Central memory CD8-positive, alpha-beta T cell (primary cell): ENCODE measurements at regions not wholly inside any gene's neighbourhood (a gene's known extent, or its start where the extent isn't known, plus 50 kb on each side); places are given as distances from the start of the nearest gene placed in this dataset.

Experiments
- ATAC-seq: fragments of 150-1000 bp; cut with Tn5 transposase; replicated peaks from 2 replicates; pipeline ENCODE4 v1.10.0; 2022; ENCODE audit warnings: mild to moderate bottlenecking, moderate FRiP score, moderate number of reproducible peaks; ENCODE audit not compliant: poor library complexity, severe bottlenecking; ENCODE audit errors: extremely low read depth
- DNase-seq, 2 donors: peaks; one replicate each; pipeline ENCODE4 v3.0.0; 2021; ENCODE audit warnings: low spot score in 2 of 2
- H3K27ac Mint-ChIP-seq: one replicate; pipeline ENCODE4 v1.8.0; 2022; ENCODE audit warnings: low read depth, mild to moderate bottlenecking, moderate library complexity, mixed read lengths
- H3K27me3 Mint-ChIP-seq: one replicate; pipeline ENCODE4 v1.8.0; 2022; ENCODE audit warnings: mixed read lengths
- H3K36me3 Mint-ChIP-seq: one replicate; pipeline ENCODE4 v1.8.0; 2022; ENCODE audit warnings: mild to moderate bottlenecking, moderate library complexity, mixed read lengths; ENCODE audit not compliant: insufficient read depth
- H3K4me1 Mint-ChIP-seq: one replicate; pipeline ENCODE4 v1.8.0; 2022; ENCODE audit warnings: mixed read lengths
- H3K4me3 Mint-ChIP-seq: one replicate; pipeline ENCODE4 v1.8.0; 2022; ENCODE audit warnings: mild to moderate bottlenecking, moderate library complexity, mixed read lengths
- H3K9me3 Mint-ChIP-seq: one replicate; pipeline ENCODE4 v1.8.0; 2022; ENCODE audit warnings: mixed read lengths

DNA sequence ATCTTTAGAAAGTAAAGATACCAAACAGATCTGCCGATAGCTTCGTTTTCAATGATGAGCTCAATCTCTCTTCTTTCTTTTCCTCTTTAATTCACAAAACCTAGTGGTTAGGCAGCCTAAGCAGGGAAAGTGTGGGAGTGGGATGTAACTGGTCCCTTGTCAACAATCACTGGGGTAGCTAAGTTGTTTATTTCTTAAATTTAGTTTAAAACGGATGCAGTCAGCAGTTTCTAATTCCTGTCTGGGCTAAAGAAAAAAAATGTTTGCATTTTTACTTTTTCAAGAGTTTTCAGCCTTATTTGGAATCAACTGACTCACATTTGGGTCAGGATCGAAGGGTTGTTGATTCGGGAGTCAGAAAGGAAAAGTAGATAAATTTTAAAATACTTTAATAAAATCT lies 137.7 kb upstream of the TACR1 start:
- ATAC-seq (no peak), DNase-seq (no peak)
- no peaks in the 10 kb centered on the region for H3K4me1 Mint-ChIP-seq
- no peaks in the 10 kb centered on the region for H3K36me3 Mint-ChIP-seq
- no peak overlapping the region for H3K27ac Mint-ChIP-seq
- no peaks in the 10 kb centered on the region for H3K9me3 Mint-ChIP-seq
- no peaks in the 10 kb centered on the region for H3K27me3 Mint-ChIP-seq
- H3K4me3 Mint-ChIP-seq: no peak overlapping the region

DNA sequence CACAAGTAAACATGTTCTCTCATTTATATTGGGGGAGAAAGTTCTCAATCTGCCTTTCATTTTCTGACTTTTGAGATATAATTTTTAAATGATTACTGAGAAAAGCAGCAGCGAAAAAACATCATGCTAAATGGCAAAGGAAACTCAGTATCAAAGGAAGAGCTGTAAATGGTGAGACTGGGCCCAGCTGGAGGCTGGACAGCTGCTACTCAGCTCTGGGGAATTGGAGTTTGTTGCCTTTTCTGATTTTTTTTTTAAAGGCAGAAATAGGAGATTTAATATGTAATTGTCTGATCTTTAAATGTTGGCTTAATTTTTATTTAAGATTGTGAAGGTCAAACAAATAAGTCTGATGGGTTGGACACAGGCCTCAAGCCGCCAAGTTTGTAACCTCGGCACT lies 137.1 kb upstream of the TACR1 start:
- Mint-ChIP-seq H3K27ac (no peak overlapping the region), H3K27me3 (no peaks in the 10 kb centered on the region), H3K36me3 (no peaks in the 10 kb centered on the region), H3K4me3 (no peak overlapping the region), H3K9me3 (no peaks in the 10 kb centered on the region), H3K4me1 (no peaks in the 10 kb centered on the region)
- DNase-seq (no peak), ATAC-seq (no peak)

DNA sequence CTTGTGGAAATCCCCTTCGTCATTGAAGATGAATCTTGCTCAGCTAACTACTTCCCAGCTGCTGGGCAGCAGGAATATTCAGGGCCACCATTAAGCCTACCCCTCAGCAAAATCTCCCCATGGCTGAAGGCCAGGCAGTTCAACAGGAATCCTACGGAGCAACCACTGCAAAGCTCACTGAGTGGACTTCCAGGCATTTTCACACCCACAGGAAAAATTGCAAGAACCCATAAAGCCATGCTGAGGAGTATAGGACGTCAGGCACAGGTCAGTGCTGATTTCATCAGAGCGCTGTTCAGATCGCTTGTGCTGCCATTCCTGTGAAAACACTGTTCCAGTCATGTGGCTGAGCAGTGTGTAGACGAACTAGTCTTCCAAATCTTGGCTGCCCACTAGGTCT lies 134.8 kb upstream of the TACR1 start:
- no peak for ATAC-seq
- Mint-ChIP-seq H3K27me3 (no peaks in the 10 kb centered on the region), H3K4me1 (no peaks in the 10 kb centered on the region), H3K4me3 (no peak overlapping the region), H3K9me3 (no peaks in the 10 kb centered on the region), H3K27ac (no peak overlapping the region), H3K36me3 (no peaks in the 10 kb centered on the region)
- DNase-seq: no peak

DNA sequence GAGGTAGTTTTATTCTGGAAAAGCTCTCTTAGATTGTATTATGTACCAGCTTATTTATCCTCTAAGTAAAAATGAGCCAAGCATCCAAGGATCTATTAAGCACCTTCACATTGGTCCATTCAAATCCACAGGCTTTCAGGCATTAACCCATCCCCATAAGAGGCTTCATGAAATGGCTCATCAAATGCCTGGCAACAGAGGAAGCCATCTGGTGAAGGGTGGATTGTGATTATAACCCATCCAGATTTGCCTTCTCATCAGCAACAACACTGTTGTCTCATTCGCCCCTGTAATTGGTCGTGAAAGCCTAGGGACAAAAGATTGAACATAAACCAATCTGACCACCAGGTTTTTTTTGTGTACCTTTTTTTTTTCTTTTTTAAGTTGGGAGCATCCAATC lies 134.3 kb upstream of the TACR1 start:
- no peaks in the 10 kb centered on the region for H3K36me3 Mint-ChIP-seq
- no peaks in the 10 kb centered on the region for H3K9me3 Mint-ChIP-seq
- H3K27ac Mint-ChIP-seq: no peak overlapping the region
- no peak for ATAC-seq
- no peaks in the 10 kb centered on the region for H3K27me3 Mint-ChIP-seq
- H3K4me3 Mint-ChIP-seq: no peak overlapping the region
- DNase-seq: no peak
- H3K4me1 Mint-ChIP-seq: no peaks in the 10 kb centered on the region

DNA sequence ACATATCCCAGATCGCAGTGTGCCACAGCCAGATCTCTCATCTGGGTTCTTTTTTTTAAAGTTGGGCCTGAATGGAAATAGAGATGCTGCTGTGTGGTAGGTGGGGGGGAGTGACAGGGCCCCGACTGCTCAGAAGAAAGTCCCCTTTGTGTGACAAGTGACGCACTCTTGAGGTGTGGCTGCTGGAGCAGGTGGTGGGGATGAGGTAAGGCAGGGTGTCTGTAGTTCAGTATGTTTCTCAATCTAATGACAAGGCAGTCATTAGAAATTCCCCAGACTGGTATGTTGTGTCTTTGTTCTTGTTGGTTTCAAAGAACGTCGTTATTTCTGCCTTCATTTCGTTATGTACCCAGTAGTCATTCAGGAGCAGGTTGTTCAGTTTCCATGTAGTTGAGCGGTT lies 128.8 kb upstream of the TACR1 start:
- H3K4me1 Mint-ChIP-seq: no peaks in the 10 kb centered on the region
- peaks cover 8% of the 10 kb centered on the region for H3K27me3 Mint-ChIP-seq
- H3K4me3 Mint-ChIP-seq: no peak overlapping the region
- ATAC-seq (no peak), DNase-seq (no peak)
- H3K27ac Mint-ChIP-seq: no peak overlapping the region
- no peaks in the 10 kb centered on the region for H3K9me3 Mint-ChIP-seq
- no peaks in the 10 kb centered on the region for H3K36me3 Mint-ChIP-seq

DNA sequence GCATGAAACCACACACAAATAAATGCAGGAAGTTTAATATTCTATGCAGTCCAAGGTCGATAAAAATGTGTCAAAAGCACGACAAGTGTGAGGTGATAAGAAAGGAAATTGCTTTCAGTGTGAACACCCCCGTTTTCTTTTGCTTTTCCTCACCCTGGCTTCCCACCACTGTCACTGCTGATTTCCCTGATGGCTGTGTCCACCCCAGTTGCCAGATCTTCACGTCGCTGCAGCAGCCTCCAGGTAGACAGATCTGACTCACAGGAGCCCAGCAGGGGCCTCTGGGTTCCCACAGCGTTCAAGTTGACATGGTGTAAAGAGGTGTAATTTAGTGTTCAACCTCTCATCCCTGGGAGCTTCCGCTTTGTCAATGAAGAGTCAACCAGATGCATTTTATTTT lies 128.0 kb upstream of the TACR1 start:
- DNase-seq: no peak
- H3K27ac Mint-ChIP-seq: no peak overlapping the region

DNA sequence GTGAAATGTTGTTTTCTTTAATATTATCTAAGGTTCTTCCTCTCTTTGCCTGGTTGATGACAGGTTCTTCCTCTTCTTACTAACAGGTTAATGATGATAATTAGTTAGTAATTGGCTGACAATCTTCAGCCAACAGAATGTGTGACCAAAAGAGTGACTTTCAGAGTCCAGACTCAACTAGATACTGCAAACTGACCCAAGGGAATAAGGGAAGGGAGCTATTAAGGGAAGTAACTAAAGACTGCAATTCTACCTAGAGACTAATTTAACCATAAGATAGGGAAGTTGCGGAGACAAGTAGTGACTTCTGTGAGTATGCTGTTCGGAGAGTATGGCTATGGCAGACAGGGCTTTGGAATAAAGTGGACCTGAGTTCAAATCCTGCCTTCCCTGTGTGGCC lies 127.3 kb upstream of the TACR1 start:
- ATAC-seq: no peak
- no peaks in the 10 kb centered on the region for H3K4me1 Mint-ChIP-seq
- no peak for DNase-seq
- no peak overlapping the region for H3K4me3 Mint-ChIP-seq
- H3K27me3 Mint-ChIP-seq: peaks cover 8% of the 10 kb centered on the region
- H3K9me3 Mint-ChIP-seq: no peaks in the 10 kb centered on the region
- H3K36me3 Mint-ChIP-seq: no peaks in the 10 kb centered on the region
- no peak overlapping the region for H3K27ac Mint-ChIP-seq

More for the DNA sequence above, 128.0 kb upstream of the TACR1 start:
- Mint-ChIP-seq H3K9me3 (no peaks in the 10 kb centered on the region), H3K4me1 (no peaks in the 10 kb centered on the region), H3K36me3 (no peaks in the 10 kb centered on the region), H3K27me3 (peaks cover 8% of the 10 kb centered on the region), H3K4me3 (no peak overlapping the region)
- ATAC-seq: no peak

DNA sequence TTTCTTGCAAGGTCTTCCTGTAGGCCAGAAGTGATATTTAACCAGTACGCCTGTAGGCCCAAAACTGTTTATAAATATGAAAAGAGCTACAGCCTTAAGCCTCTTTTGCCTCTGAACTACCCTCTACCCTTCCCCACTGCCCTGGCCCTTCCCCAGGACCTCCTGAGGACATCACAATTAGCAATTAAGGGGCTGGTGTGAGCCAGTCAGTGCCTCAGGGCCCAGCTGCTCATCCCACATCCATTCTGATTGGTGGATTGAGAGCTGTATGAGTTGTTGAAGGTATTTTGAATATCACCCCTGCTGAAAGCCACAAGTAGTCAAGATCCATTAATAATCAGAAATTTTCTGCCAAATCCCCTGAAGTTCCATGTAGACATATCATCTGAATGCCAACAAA lies 126.3 kb upstream of the TACR1 start:
- ATAC-seq (no peak), DNase-seq (no peak)
- no peaks in the 10 kb centered on the region for H3K9me3 Mint-ChIP-seq
- H3K27ac Mint-ChIP-seq: no peak overlapping the region
- H3K36me3 Mint-ChIP-seq: no peaks in the 10 kb centered on the region
- H3K27me3 Mint-ChIP-seq: peaks cover 8% of the 10 kb centered on the region
- H3K4me1 Mint-ChIP-seq: no peaks in the 10 kb centered on the region
- no peak overlapping the region for H3K4me3 Mint-ChIP-seq

DNA sequence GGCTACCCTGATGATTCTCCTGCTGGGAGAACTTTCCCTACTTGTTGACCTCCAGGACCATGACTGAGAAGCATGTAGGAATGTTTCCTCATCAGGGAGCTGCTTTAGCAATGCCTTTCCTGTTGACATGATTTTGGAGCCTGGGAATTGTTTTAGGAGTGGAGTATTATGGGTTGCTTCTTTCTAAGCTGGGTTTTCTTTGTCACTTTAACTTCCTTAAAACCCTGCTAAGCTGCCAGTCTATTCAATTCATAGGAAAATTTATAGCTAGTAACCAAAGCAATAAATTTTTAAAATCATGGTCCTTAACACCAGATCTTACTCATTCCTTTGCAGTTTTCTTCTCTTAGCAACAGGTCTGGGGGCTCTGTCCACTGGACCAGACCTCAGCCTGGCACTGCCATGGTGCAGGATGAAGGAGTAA lies 125.6 kb upstream of the TACR1 start:
- no peaks in the 10 kb centered on the region for H3K36me3 Mint-ChIP-seq
- no peak for ATAC-seq
- H3K27ac Mint-ChIP-seq: no peak overlapping the region
- no peaks in the 10 kb centered on the region for H3K9me3 Mint-ChIP-seq
- H3K4me1 Mint-ChIP-seq: no peaks in the 10 kb centered on the region
- DNase-seq: no peak
- no peak overlapping the region for H3K4me3 Mint-ChIP-seq
- peaks cover 8% of the 10 kb centered on the region for H3K27me3 Mint-ChIP-seq

DNA sequence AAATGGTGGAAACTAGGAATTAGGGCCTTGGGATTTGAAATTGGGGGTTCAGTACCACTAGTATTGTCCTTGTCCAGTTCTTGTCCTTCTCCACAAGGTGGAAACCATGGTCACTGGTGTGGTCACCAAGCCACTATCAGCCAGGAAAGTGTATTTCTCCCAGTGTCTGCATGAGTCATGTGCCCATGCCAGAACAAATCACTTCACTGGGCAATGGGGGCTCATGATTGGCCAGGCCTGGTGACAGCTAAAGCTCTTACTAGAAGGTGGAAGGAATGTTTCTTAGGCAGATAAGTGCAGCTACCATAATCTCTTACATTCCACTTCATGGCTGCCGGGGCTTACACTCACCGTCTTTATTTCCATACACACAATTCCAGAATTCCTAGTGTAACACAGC lies 124.8 kb upstream of the TACR1 start:
- H3K4me3 Mint-ChIP-seq: no peak overlapping the region
- no peaks in the 10 kb centered on the region for H3K9me3 Mint-ChIP-seq
- no peaks in the 10 kb centered on the region for H3K4me1 Mint-ChIP-seq
- peaks cover 8% of the 10 kb centered on the region for H3K27me3 Mint-ChIP-seq
- no peak for DNase-seq
- no peaks in the 10 kb centered on the region for H3K36me3 Mint-ChIP-seq
- no peak overlapping the region for H3K27ac Mint-ChIP-seq
- ATAC-seq: no peak

DNA sequence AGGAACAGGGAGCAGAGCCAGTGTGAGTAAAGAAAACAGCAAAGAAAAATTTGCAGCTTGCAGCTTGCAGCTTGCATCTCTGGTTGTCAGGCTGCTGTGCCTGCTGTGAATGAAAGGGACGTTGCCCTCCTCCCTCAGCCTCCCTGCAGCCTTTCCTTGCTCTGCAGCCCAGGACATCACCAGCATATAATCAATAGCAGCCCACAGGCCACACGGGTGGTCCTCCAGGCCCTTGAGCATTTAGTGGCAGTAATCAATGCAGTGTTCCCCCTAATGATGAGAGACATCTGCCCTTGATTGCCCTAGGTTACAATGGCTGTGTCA lies 122.2 kb upstream of the TACR1 start:
- DNase-seq: no peak
- no peaks in the 10 kb centered on the region for H3K9me3 Mint-ChIP-seq
- H3K4me3 Mint-ChIP-seq: no peak overlapping the region
- no peak overlapping the region for H3K27ac Mint-ChIP-seq
- H3K36me3 Mint-ChIP-seq: no peaks in the 10 kb centered on the region
- no peaks in the 10 kb centered on the region for H3K27me3 Mint-ChIP-seq
- H3K4me1 Mint-ChIP-seq: no peaks in the 10 kb centered on the region
- ATAC-seq: no peak

DNA sequence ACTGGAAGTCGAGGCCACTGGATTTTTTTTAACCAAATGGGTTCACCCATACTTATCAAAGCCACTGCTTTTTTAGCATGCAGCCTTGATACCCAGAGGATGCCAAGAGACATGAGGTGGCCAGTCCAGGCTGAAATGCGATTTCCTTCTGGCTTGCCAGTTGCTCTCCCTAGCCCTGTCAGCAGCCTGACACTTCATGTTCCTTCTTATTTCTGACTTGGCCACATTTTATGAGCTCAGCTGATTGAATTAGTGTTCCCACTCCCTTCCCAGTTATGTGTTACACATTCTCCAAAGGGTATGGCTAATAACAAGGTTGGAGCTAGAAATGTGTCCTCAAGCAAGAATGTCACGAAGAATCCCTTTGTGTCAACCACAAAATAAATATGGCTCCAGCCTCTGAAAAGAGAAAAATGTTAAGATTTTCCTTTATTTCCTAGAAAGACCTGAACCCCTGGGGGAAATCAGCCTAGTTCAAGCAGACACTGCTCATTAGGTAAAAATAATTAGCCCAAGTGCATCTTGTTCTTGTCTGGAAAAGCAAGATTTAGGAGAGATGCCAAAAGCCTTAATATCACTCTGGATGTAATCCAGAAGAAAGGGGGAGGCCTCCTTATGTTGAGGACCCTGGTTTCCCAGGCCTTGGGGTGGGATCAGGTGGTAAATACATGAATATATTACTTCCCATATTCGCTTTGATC lies 121.7 kb upstream of the TACR1 start:
- no peak overlapping the region for H3K4me3 Mint-ChIP-seq
- ATAC-seq (no peak), DNase-seq (no peak)
- H3K27ac Mint-ChIP-seq: no peak overlapping the region
- H3K4me1 Mint-ChIP-seq: no peaks in the 10 kb centered on the region
- H3K27me3 Mint-ChIP-seq: no peaks in the 10 kb centered on the region
- H3K36me3 Mint-ChIP-seq: no peaks in the 10 kb centered on the region
- no peaks in the 10 kb centered on the region for H3K9me3 Mint-ChIP-seq

DNA sequence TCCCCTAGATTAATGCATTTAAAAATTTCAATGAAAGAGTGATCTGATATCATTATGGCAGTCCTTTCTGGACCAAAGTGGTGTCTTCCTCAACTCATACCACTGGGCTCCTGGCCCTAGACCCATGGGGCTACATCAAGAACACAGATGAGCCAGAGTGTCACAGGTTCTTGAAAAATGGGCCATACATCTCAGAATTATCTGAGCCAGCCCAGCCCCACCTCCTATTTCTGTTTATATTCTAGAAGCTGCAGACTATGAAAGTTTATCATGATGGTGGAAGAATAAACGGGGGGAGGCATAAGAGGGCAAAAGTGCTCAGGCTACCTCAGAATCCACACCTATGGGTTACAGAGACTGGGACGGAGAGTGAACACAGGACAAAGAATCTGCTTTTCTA lies 120.6 kb upstream of the TACR1 start:
- H3K36me3 Mint-ChIP-seq: no peaks in the 10 kb centered on the region
- no peak overlapping the region for H3K27ac Mint-ChIP-seq
- H3K9me3 Mint-ChIP-seq: no peaks in the 10 kb centered on the region
- no peak for ATAC-seq
- DNase-seq: no peak
- no peaks in the 10 kb centered on the region for H3K27me3 Mint-ChIP-seq
- no peaks in the 10 kb centered on the region for H3K4me1 Mint-ChIP-seq
- H3K4me3 Mint-ChIP-seq: no peak overlapping the region

DNA sequence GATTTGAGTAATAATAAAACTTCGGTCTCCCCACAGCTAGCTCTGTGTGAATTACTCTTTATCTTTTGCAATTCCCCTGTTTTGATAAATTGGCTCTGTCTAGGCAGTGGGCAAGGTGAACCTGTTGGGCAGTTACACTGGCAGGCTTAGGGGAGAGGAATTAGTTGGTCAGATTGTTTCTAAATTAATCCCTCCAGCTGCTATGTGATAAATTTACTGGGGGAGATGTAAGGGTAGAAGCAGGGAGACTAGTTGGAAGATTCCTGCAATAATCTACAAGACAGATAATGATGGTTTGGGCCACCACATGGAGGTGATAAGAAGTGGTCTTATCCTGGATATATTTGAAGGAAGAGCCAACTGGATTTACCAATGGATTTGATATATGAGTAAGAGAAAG lies 118.5 kb upstream of the TACR1 start:
- no peak overlapping the region for H3K4me3 Mint-ChIP-seq
- no peaks in the 10 kb centered on the region for H3K36me3 Mint-ChIP-seq
- no peak for ATAC-seq
- H3K9me3 Mint-ChIP-seq: no peaks in the 10 kb centered on the region
- no peaks in the 10 kb centered on the region for H3K4me1 Mint-ChIP-seq
- no peaks in the 10 kb centered on the region for H3K27me3 Mint-ChIP-seq
- H3K27ac Mint-ChIP-seq: no peak overlapping the region
- DNase-seq: no peak
